H1 (cell line): ENCODE measurements at regions not wholly inside any gene's neighbourhood (a gene's known extent, or its start where the extent isn't known, plus 50 kb on each side); places are given as distances from the start of the nearest gene placed in this dataset.

ENCODE experiments used
- CTCF ChIA-PET: fragments of 300-600 bp; sonication (Branson Sonifier 250); formaldehyde crosslinking; loops from one replicate; lab custom pipeline; 2021; ENCODE audit not compliant: partially characterized antibody; lab: Charles Lee
- POLR2A ChIA-PET: fragments of 300-600 bp; sonication (Branson Sonifier 250); formaldehyde crosslinking; loops from one replicate; lab custom pipeline; 2021; ENCODE audit warnings: inconsistent platforms; ENCODE audit not compliant: partially characterized antibody; lab: Charles Lee
- DNase-seq, 2 experiments: peaks; one replicate each; pipeline versions ENCODE4 v3.0.0 to v3.0.0-alpha.2; 2010 to 2022; ENCODE audit warnings: low spot score in 2 of 2, low read depth in 1 of 2, mixed read lengths in 1 of 2
- FAIRE-seq: peaks from 2 replicates; lab custom pipeline; 2011; peaks lifted over from hg19 to GRCh38; lab: Jason Lieb, UNC
- H2AFZ ChIP-seq: 2 replicates; pipeline ENCODE4 v1.8.1; 2012; ENCODE audit warnings: low read length, inconsistent platforms
- H2AK5ac ChIP-seq: 2 replicates; pipeline ENCODE4 v1.6.1; 2013; ENCODE audit warnings: low read depth, low read length
- H2BK120ac ChIP-seq: replicated peaks from 2 replicates; pipeline ENCODE3; 2013; ENCODE audit warnings: low read depth, low read length, inconsistent platforms
- H2BK12ac ChIP-seq: 2 replicates; pipeline ENCODE4 v1.6.1; 2013; ENCODE audit warnings: low read depth, low read length
- H2BK15ac ChIP-seq: 2 replicates; pipeline ENCODE4 v1.6.1; 2013; ENCODE audit warnings: low read length
- H2BK20ac ChIP-seq: 2 replicates; pipeline ENCODE4 v1.6.1; 2013; ENCODE audit warnings: low read length
- H2BK5ac ChIP-seq: 2 replicates; pipeline ENCODE4 v1.6.1; 2013; ENCODE audit warnings: low read depth, low read length
- H3K14ac ChIP-seq: 2 replicates; pipeline ENCODE4 v1.6.1; 2013; ENCODE audit warnings: inconsistent platforms; ENCODE audit not compliant: insufficient read length
- H3K18ac ChIP-seq: 2 replicates; pipeline ENCODE4 v1.6.1; 2013; ENCODE audit warnings: low read length; ENCODE audit errors: extremely low read depth
- H3K23ac ChIP-seq: 2 replicates; pipeline ENCODE4 v1.6.1; 2013; ENCODE audit warnings: inconsistent platforms; ENCODE audit not compliant: insufficient read length
- H3K23me2 ChIP-seq: 2 replicates; pipeline ENCODE4 v1.6.1; 2013; ENCODE audit warnings: low read depth, low read length
- H3K27ac ChIP-seq: 2 replicates; pipeline ENCODE4 v1.6.1; 2011; ENCODE audit warnings: low read depth, low read length, inconsistent platforms
- H3K27me3 ChIP-seq, 4 experiments: replicated peaks in 1 of 4; 1 replicate in 1 of 4; 2 replicates in 3 of 4; pipeline versions ENCODE4 v1.6.1 to v1.8.1; 2011 to 2013; ENCODE audit warnings: low read length in 3 of 4, mild to moderate bottlenecking in 3 of 4, inconsistent platforms in 2 of 4, mixed read lengths in 2 of 4, moderate library complexity in 1 of 4; ENCODE audit not compliant: control insufficient read depth in 3 of 4, insufficient read depth in 3 of 4; ENCODE audit errors: extremely low read depth in 1 of 4
- H3K36me3 ChIP-seq, 4 experiments: 2 replicates each; pipeline versions ENCODE4 v1.6.1 to v1.8.1; 2011 to 2013; ENCODE audit warnings: mild to moderate bottlenecking in 4 of 4, low read length in 3 of 4, moderate library complexity in 2 of 4, control low read depth in 1 of 4, inconsistent platforms in 1 of 4; ENCODE audit not compliant: insufficient read depth in 4 of 4, control insufficient read depth in 2 of 4
- H3K4ac ChIP-seq: replicated peaks from 2 replicates; pipeline ENCODE3; 2013; ENCODE audit warnings: low read length, low read depth, mixed read lengths, inconsistent platforms; ENCODE audit not compliant: insufficient read length
- H3K4me1 ChIP-seq, 4 experiments: replicated peaks in 1 of 4; 1 replicate in 1 of 4; 2 replicates in 3 of 4; pipeline versions ENCODE4 v1.6.1 to v1.8.1; 2011 to 2013; ENCODE audit warnings: low read length in 3 of 4, inconsistent platforms in 2 of 4, mixed read lengths in 1 of 4; ENCODE audit not compliant: insufficient read depth in 4 of 4, control insufficient read depth in 3 of 4
- H3K4me2 ChIP-seq, 2 experiments: 2 replicates each; pipeline versions ENCODE4 v1.6.1 to v1.8.1; 2011 to 2013; ENCODE audit warnings: low read depth in 2 of 2, low read length in 2 of 2, control low read depth in 1 of 2, inconsistent platforms in 1 of 2, mild to moderate bottlenecking in 1 of 2; ENCODE audit not compliant: insufficient read depth in 1 of 2
- H3K4me3 ChIP-seq, 4 experiments: fragments of 200-600, 300-600 bp in 1 of 4; sonication (generic), shearing (Covaris generic), sonication (Bioruptor Twin) in 1 of 4; 2 replicates each; pipeline versions ENCODE4 v1.5.1 to v1.8.1; 2011 to 2016; ENCODE audit warnings: low read length in 4 of 4, low read depth in 3 of 4, control low read depth in 2 of 4, inconsistent platforms in 2 of 4, mild to moderate bottlenecking in 2 of 4, mixed read lengths in 1 of 4, moderate library complexity in 1 of 4; ENCODE audit not compliant: insufficient read depth in 2 of 4; ENCODE audit errors: extremely low read depth in 1 of 4
- H3K56ac ChIP-seq: replicated peaks from 2 replicates; pipeline ENCODE3; 2013; ENCODE audit warnings: low read depth, mild to moderate bottlenecking, mixed read lengths, low read length, inconsistent platforms; ENCODE audit not compliant: insufficient read length
- H3K79me1 ChIP-seq: 2 replicates; pipeline ENCODE4 v1.6.1; 2013; ENCODE audit warnings: low read depth, low read length, control low read depth
- H3K79me2 ChIP-seq, 2 experiments: 2 replicates each; pipeline versions ENCODE4 v1.6.1 to v1.8.1; 2012 to 2013; ENCODE audit warnings: low read length in 2 of 2, mild to moderate bottlenecking in 2 of 2, inconsistent platforms in 1 of 2; ENCODE audit not compliant: insufficient read depth in 2 of 2, control insufficient read depth in 1 of 2
- H3K9ac ChIP-seq, 4 experiments: replicated peaks in 1 of 4; 1 replicate in 1 of 4; 2 replicates in 3 of 4; pipeline versions ENCODE4 v1.6.1 to v1.8.1; 2011 to 2013; ENCODE audit warnings: low read depth in 3 of 4, low read length in 3 of 4, control low read depth in 2 of 4, mild to moderate bottlenecking in 2 of 4, moderate library complexity in 2 of 4, inconsistent platforms in 1 of 4; ENCODE audit errors: extremely low read depth in 1 of 4
- H3K9me3 ChIP-seq, 2 experiments: 2 replicates each; pipeline versions ENCODE4 v1.6.1 to v1.8.1; 2012 to 2013; ENCODE audit warnings: mild to moderate bottlenecking in 2 of 2, moderate library complexity in 2 of 2, control low read depth in 1 of 2, inconsistent platforms in 1 of 2, low read depth in 1 of 2, low read length in 1 of 2, mixed read lengths in 1 of 2; ENCODE audit not compliant: insufficient read depth in 2 of 2
- H4K20me1 ChIP-seq, 2 experiments: replicated peaks in 1 of 2; 2 replicates each; pipeline versions ENCODE3 to v1.8.1; 2011 to 2013; ENCODE audit warnings: inconsistent platforms in 2 of 2, low read length in 2 of 2, mild to moderate bottlenecking in 1 of 2; ENCODE audit not compliant: insufficient read depth in 2 of 2, control insufficient read depth in 1 of 2
- H4K5ac ChIP-seq: 2 replicates; pipeline ENCODE4 v1.6.1; 2013; ENCODE audit warnings: low read length, low read depth, mixed read lengths, inconsistent platforms; ENCODE audit not compliant: insufficient read length
- H4K8ac ChIP-seq: 2 replicates; pipeline ENCODE4 v1.8.0; 2013; ENCODE audit warnings: mild to moderate bottlenecking, moderate library complexity, low read length, inconsistent platforms; ENCODE audit not compliant: insufficient read depth; ENCODE audit errors: extremely low read depth
- H4K91ac ChIP-seq: replicated peaks from 2 replicates; pipeline ENCODE3; 2013; ENCODE audit warnings: low read length, mixed read lengths, inconsistent platforms; ENCODE audit not compliant: insufficient read length
- BCL11A ChIP-seq, 2 experiments: IDR thresholded peaks; one replicate each; pipeline ENCODE4 v1.6.1; 2011; ENCODE audit warnings: low read depth in 2 of 2, low read length in 2 of 2, mild to moderate bottlenecking in 2 of 2
- CBX8 ChIP-seq: fragments of 300-800, 300-1000 bp; sonication (generic); IDR thresholded peaks from 2 replicates; pipeline ENCODE4 v1.7.1; 2016; ENCODE audit warnings: low read depth, low read length, borderline replicate concordance
- CEBPB ChIP-seq: IDR thresholded peaks from 2 replicates; pipeline ENCODE4 v1.6.1; 2012; ENCODE audit warnings: low read depth, low read length
- CHD2 ChIP-seq: IDR thresholded peaks from 2 replicates; pipeline ENCODE4 v1.6.1; 2012; ENCODE audit warnings: low read length, improper control_type of control experiment
- HDAC6 ChIP-seq: IDR thresholded peaks from one replicate; pipeline ENCODE4 v1.7.1; 2012; ENCODE audit warnings: low read depth, mild to moderate bottlenecking, inconsistent platforms, low read length, moderate library complexity
- JUND ChIP-seq: IDR thresholded peaks from 2 replicates; pipeline ENCODE4 v1.6.1; 2011; ENCODE audit warnings: mild to moderate bottlenecking, improper control_type of control experiment, low read length
- RBBP5 ChIP-seq: IDR thresholded peaks from 2 replicates; pipeline ENCODE4 v1.7.1; 2012; ENCODE audit warnings: low read depth, mild to moderate bottlenecking, inconsistent platforms, low read length, moderate library complexity, borderline replicate concordance
- RFX5 ChIP-seq: IDR thresholded peaks from 2 replicates; pipeline ENCODE4 v1.6.1; 2011; ENCODE audit warnings: low read depth, low read length, improper control_type of control experiment, borderline replicate concordance
- SIRT6 ChIP-seq: IDR thresholded peaks from one replicate; pipeline ENCODE4 v1.7.1; 2012; ENCODE audit warnings: low read length, inconsistent platforms
- ZNF274 ChIP-seq: IDR thresholded peaks from 2 replicates; pipeline ENCODE4 v1.7.0; 2012; ENCODE audit warnings: low read length, borderline replicate concordance; ENCODE audit errors: extremely low read depth
- WGBS, 2 experiments: shearing (Covaris generic) in 1 of 2; methylation state at CpG; one replicate each; pipeline versions ENCODE4 v1.1.6 to v1.1.7; 2013 to 2015; ENCODE audit warnings: low lambda C conversion rate in 2 of 2, mixed read lengths in 2 of 2, inconsistent platforms in 1 of 2, low coverage in 1 of 2, missing lambda C conversion rate in 1 of 2; ENCODE audit not compliant: insufficient replicate concordance in 2 of 2, insufficient coverage in 1 of 2, insufficient read length in 1 of 2; ENCODE audit errors: extremely low coverage in 1 of 2, missing lambda C conversion rate in 1 of 2; 5-methylcytosine and 5-hydroxymethylcytosine counted together
- TF ChIP-seq, protein P1 (sequence below): IDR thresholded peaks from 2 replicates; pipeline ENCODE4 v1.6.1; 2012; ENCODE audit warnings: inconsistent platforms
- TF ChIP-seq, protein P2 (sequence below), 3 experiments: IDR thresholded peaks; 1 replicate in 2 of 3; 2 replicates in 1 of 3; pipeline versions ENCODE4 v1.5.1 to v1.6.1; 2011; ENCODE audit warnings: low read length in 3 of 3, mild to moderate bottlenecking in 3 of 3, inconsistent platforms in 2 of 3, low read depth in 1 of 3, moderate library complexity in 1 of 3; ENCODE audit not compliant: insufficient read depth in 1 of 3; ENCODE audit errors: control extremely low read depth in 1 of 3

DNA sequence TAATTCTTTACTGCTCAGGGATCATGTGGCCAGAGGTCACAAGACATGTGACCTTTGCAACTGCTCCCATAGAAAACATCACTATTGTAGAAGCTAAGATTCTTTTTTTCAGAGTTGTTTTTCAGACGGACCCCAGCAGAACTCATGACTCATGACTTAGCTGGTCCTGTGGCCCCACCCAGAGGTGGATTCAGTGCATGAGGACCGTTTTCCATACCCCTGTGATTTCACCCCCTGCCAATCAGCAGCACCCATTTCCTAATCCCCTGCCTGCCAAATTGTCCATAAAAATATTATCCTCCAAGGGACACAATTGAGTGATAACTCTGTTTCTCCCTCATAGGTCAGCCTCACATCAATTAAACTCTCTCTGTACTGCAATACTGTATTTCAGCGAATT lies 777.5 kb downstream of the NLGN4Y start:
- TF ChIP-seq SIRT6 (no peak), ZNF274 (no peak), RFX5 (no peak), HDAC6 (no peak), CEBPB (no peak), JUND (no peak), BCL11A (IDR thresholded peaks at IDR 0.05; ENCODE audit: low read depth in 2 of 2, low read length in 2 of 2) (no peak), CHD2 (no peak), RBBP5 (no peak), CBX8 (no peak)
- TF ChIP-seq, protein P1, sequence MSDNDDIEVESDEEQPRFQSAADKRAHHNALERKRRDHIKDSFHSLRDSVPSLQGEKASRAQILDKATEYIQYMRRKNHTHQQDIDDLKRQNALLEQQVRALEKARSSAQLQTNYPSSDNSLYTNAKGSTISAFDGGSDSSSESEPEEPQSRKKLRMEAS = no peak
- TF ChIP-seq, protein P2, sequence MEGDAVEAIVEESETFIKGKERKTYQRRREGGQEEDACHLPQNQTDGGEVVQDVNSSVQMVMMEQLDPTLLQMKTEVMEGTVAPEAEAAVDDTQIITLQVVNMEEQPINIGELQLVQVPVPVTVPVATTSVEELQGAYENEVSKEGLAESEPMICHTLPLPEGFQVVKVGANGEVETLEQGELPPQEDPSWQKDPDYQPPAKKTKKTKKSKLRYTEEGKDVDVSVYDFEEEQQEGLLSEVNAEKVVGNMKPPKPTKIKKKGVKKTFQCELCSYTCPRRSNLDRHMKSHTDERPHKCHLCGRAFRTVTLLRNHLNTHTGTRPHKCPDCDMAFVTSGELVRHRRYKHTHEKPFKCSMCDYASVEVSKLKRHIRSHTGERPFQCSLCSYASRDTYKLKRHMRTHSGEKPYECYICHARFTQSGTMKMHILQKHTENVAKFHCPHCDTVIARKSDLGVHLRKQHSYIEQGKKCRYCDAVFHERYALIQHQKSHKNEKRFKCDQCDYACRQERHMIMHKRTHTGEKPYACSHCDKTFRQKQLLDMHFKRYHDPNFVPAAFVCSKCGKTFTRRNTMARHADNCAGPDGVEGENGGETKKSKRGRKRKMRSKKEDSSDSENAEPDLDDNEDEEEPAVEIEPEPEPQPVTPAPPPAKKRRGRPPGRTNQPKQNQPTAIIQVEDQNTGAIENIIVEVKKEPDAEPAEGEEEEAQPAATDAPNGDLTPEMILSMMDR (IDR thresholded peaks at IDR 0.05; ENCODE audit: control extremely low read depth in 1 of 3, insufficient read depth in 1 of 3, low read depth in 1 of 3, low read length in 3 of 3) = no peak
- ChIA-PET POLR2A (no interaction called here), CTCF (no interaction called here)
- Histone ChIP-seq H3K4me1 (no peaks in the 10 kb centered on the region), H4K5ac (no peak overlapping the region), H3K4me3 (no peak overlapping the region), H4K8ac (no peak overlapping the region), H3K9ac (no peak overlapping the region), H2BK5ac (no peak overlapping the region), H3K36me3 (no peaks in the 10 kb centered on the region), H3K18ac (no peak overlapping the region), H3K23me2 (no peaks in the 10 kb centered on the region), H3K9me3 (0 out of 4 replicates have a peak, but pooled peaks cover 0 to 5% of the 10 kb centered on the region in 2 experiments), H2AFZ (no peak overlapping the region), H2BK15ac (no peak overlapping the region), H2BK120ac (no peak overlapping the region), H3K14ac (no peak overlapping the region), H3K4ac (no peak overlapping the region), H3K23ac (no peak overlapping the region), H3K79me1 (no peaks in the 10 kb centered on the region), H2BK20ac (no peak overlapping the region), H3K4me2 (no peak overlapping the region), H3K56ac (no peak overlapping the region), H3K27me3 (no peaks in the 10 kb centered on the region), H2BK12ac (no peak overlapping the region), H2AK5ac (no peak overlapping the region), H4K91ac (no peak overlapping the region), H3K27ac (no peak overlapping the region), H3K79me2 (no peaks in the 10 kb centered on the region), H4K20me1 (no peaks in the 10 kb centered on the region)
- 87% methylated on average over 3 of the region's 3 CpGs; no CpG with 5 or more reads in 1 of the 2 experiments for WGBS, 2 experiments
- FAIRE-seq = no peak
- no peak for DNase-seq
